Endothelial cell of umbilical vein (primary cell): ENCODE measurements at regions not wholly inside any gene's neighbourhood (a gene's known extent, or its start where the extent isn't known, plus 50 kb on each side); places are given as distances from the start of the nearest gene placed in this dataset.

ENCODE experiments used
- BruUV-seq: library from RNA; stranded (reverse); fragments of 400-500 nt; replicated peaks from 2 replicates; lab custom pipeline; 2021; lab: Mats Ljungman, UMichigan
- CTCF ChIA-PET: fragments of 300-600, 350-600 bp; sonication (Branson Sonifier 250); formaldehyde crosslinking; loops from one replicate; lab custom pipeline; 2021; ENCODE audit warnings: antibody characterized with exemption, inconsistent platforms; lab: Charles Lee
- POLR2A ChIA-PET: fragments of 300-600, 350-600 bp; sonication (Branson Sonifier 250); formaldehyde crosslinking; loops from one replicate; lab custom pipeline; 2021; ENCODE audit warnings: antibody characterized with exemption, inconsistent platforms; lab: Charles Lee
- DNase-seq: peaks from one replicate; pipeline ENCODE4 v3.0.0-alpha.2; 2011; ENCODE audit warnings: low read depth, low spot score
- FAIRE-seq: peaks from 2 replicates; lab custom pipeline; 2011; peaks lifted over from hg19 to GRCh38; lab: Jason Lieb, UNC
- H2AFZ ChIP-seq: 2 replicates; pipeline ENCODE4 v1.6.0; 2012; ENCODE audit warnings: low read depth, low read length, control low read depth, inconsistent platforms
- H3K27ac ChIP-seq: 2 replicates; pipeline ENCODE4 v1.5.1; 2011; ENCODE audit warnings: low read depth, mild to moderate bottlenecking, control low read depth, low read length, moderate library complexity; ENCODE audit not compliant: insufficient read depth
- H3K27me3 ChIP-seq, 2 experiments: 2 replicates each; pipeline versions ENCODE4 v1.6.0 to v1.6.1; 2011; ENCODE audit warnings: low read length in 2 of 2, mixed read lengths in 1 of 2; ENCODE audit not compliant: control insufficient read depth in 2 of 2, insufficient read depth in 2 of 2
- H3K36me3 ChIP-seq, 2 experiments: 2 replicates in 1 of 2; 3 replicates in 1 of 2; pipeline ENCODE4 v1.5.1; 2011; ENCODE audit warnings: low read length in 2 of 2, mild to moderate bottlenecking in 1 of 2, moderate library complexity in 1 of 2; ENCODE audit not compliant: control insufficient read depth in 2 of 2, insufficient read depth in 2 of 2; ENCODE audit errors: extremely low read depth in 1 of 2
- H3K4me1 ChIP-seq: 3 replicates; pipeline ENCODE4 v1.5.1; 2011; ENCODE audit warnings: mild to moderate bottlenecking, low read length; ENCODE audit not compliant: control insufficient read depth, insufficient read depth; ENCODE audit errors: extremely low read depth
- H3K4me2 ChIP-seq: 2 replicates; pipeline ENCODE4 v1.6.1; 2011; ENCODE audit warnings: low read length, control low read depth, mixed read lengths; ENCODE audit not compliant: insufficient read depth
- H3K4me3 ChIP-seq, 3 experiments: fragments of 200-600 bp in 1 of 3; sonication (generic), shearing (Covaris generic) in 1 of 3; replicated peaks in 1 of 3; 2 replicates each; pipeline ENCODE4 v1.5.1; 2011 to 2016; ENCODE audit warnings: control low read depth in 3 of 3, low read length in 3 of 3, mild to moderate bottlenecking in 2 of 3, inconsistent platforms in 1 of 3, low read depth in 1 of 3, moderate library complexity in 1 of 3; ENCODE audit not compliant: insufficient read depth in 1 of 3
- H3K79me2 ChIP-seq: 2 replicates; pipeline ENCODE4 v1.6.0; 2012; ENCODE audit warnings: low read length, inconsistent platforms; ENCODE audit not compliant: control insufficient read depth, insufficient read depth
- H3K9ac ChIP-seq: replicated peaks from 2 replicates; pipeline ENCODE3; 2011; ENCODE audit warnings: low read length, control low read depth; ENCODE audit not compliant: insufficient read depth; ENCODE audit errors: extremely low read depth
- H3K9me1 ChIP-seq: replicated peaks from 3 replicates; pipeline ENCODE4 v1.6.0; 2011; ENCODE audit warnings: mild to moderate bottlenecking, low read length; ENCODE audit not compliant: control insufficient read depth, insufficient read depth; ENCODE audit errors: extremely low read depth
- H3K9me3 ChIP-seq: replicated peaks from 2 replicates; pipeline ENCODE4 v1.5.1; 2012; ENCODE audit warnings: low read length, inconsistent platforms; ENCODE audit not compliant: control insufficient read depth, insufficient read depth
- H4K20me1 ChIP-seq: replicated peaks from 2 replicates; pipeline ENCODE3; 2011; ENCODE audit warnings: mild to moderate bottlenecking, low read length; ENCODE audit not compliant: control insufficient read depth, insufficient read depth; ENCODE audit errors: extremely low read depth
- EZH2 ChIP-seq: IDR thresholded peaks from 2 replicates; pipeline ENCODE4 v1.6.1; 2012; ENCODE audit warnings: borderline replicate concordance, low read depth, mild to moderate bottlenecking, moderate library complexity, low read length, inconsistent platforms; ENCODE audit not compliant: severe bottlenecking
- FOS ChIP-seq: IDR thresholded peaks from 2 replicates; pipeline ENCODE4 v1.6.1; 2011; ENCODE audit warnings: mild to moderate bottlenecking, low read length, moderate library complexity, borderline replicate concordance; ENCODE audit not compliant: insufficient read depth
- GATA2 ChIP-seq: IDR thresholded peaks from 2 replicates; pipeline ENCODE4 v1.7.0; 2011; ENCODE audit warnings: low read depth, mild to moderate bottlenecking, moderate library complexity, mixed read lengths, low read length; ENCODE audit not compliant: insufficient read length, insufficient read depth
- JUN ChIP-seq: IDR thresholded peaks from 2 replicates; pipeline ENCODE4 v1.6.1; 2011; ENCODE audit warnings: borderline replicate concordance, low read depth; ENCODE audit not compliant: insufficient read length, insufficient read depth
- MYC ChIP-seq: IDR thresholded peaks from one replicate; pipeline ENCODE4 v1.6.1; 2011; ENCODE audit warnings: mild to moderate bottlenecking, low read depth, low read length
- POLR2A ChIP-seq: IDR thresholded peaks from 2 replicates; pipeline ENCODE4 v1.6.1; 2012; ENCODE audit warnings: low read depth, mild to moderate bottlenecking, control low read depth, low read length
- POLR2AphosphoS5 ChIP-seq: IDR thresholded peaks from 2 replicates; pipeline ENCODE4 v1.6.1; 2012; ENCODE audit warnings: low read depth, mild to moderate bottlenecking, control low read depth, low read length, moderate library complexity; ENCODE audit not compliant: insufficient read depth
- dilution Hi-C: fragments of 300-500 bp; cut with MboI; formaldehyde crosslinking; loops from one replicate; pipeline ENCODE4 v1.15.0; 2019; ENCODE audit warnings: low sequenced_read_pairs; ENCODE audit not compliant: extremely low pct_ligation_motif_present
- intact Hi-C: fragments of 100-400 bp; cut with micrococcal nuclease; formaldehyde crosslinking; loops from one replicate; pipeline ENCODE4 v1.10.0; 2022
- TF ChIP-seq, protein P1 (sequence below), 2 donors: IDR thresholded peaks; 1 replicate in 1 of 2; 2 replicates in 1 of 2; pipeline ENCODE4 v1.5.1; 2011; ENCODE audit warnings: low read length in 2 of 2, mild to moderate bottlenecking in 2 of 2, moderate library complexity in 2 of 2, control low read depth in 1 of 2, inconsistent platforms in 1 of 2, low read depth in 1 of 2; ENCODE audit not compliant: insufficient read depth in 1 of 2; ENCODE audit errors: extremely low read depth in 1 of 2
- TF ChIP-seq, protein P2 (sequence below): IDR thresholded peaks from 2 replicates; pipeline ENCODE4 v1.6.1; 2011; ENCODE audit not compliant: insufficient read depth, insufficient read length

- H4K20me1 ChIP-seq, result no peaks in the 10 kb centered on the region
- H3K4me1 ChIP-seq, result no peaks in the 10 kb centered on the region
- no peak for FAIRE-seq
- no peak overlapping the region for H3K9ac ChIP-seq
- no peak overlapping the region for H3K4me2 ChIP-seq
- no peaks in the 10 kb centered on the region for H3K9me1 ChIP-seq
- dilution Hi-C loops, result no loop called here
- intact Hi-C loops, result no loop called here
- ChIA-PET CTCF (interaction anchor here (0.6 to 0.8 kb wide), 2 partner anchors 443 to 784 kb away, joined by 3 to 4 read pairs; no protein-coding TSS in a partner anchor), POLR2A (no interaction called here)
- no peaks in the 10 kb centered on the region for H3K36me3 ChIP-seq
- DNase-seq, result no peak
- H3K27ac ChIP-seq, result no peak overlapping the region
- BruUV-seq, result no TSS peak
- H3K4me3 ChIP-seq, result no peak overlapping the region
- TF ChIP-seq POLR2A (no peak), EZH2 (no peak), GATA2 (no peak), JUN (no peak)
- TF ChIP-seq, protein P1, sequence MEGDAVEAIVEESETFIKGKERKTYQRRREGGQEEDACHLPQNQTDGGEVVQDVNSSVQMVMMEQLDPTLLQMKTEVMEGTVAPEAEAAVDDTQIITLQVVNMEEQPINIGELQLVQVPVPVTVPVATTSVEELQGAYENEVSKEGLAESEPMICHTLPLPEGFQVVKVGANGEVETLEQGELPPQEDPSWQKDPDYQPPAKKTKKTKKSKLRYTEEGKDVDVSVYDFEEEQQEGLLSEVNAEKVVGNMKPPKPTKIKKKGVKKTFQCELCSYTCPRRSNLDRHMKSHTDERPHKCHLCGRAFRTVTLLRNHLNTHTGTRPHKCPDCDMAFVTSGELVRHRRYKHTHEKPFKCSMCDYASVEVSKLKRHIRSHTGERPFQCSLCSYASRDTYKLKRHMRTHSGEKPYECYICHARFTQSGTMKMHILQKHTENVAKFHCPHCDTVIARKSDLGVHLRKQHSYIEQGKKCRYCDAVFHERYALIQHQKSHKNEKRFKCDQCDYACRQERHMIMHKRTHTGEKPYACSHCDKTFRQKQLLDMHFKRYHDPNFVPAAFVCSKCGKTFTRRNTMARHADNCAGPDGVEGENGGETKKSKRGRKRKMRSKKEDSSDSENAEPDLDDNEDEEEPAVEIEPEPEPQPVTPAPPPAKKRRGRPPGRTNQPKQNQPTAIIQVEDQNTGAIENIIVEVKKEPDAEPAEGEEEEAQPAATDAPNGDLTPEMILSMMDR (IDR thresholded peaks at IDR 0.05; ENCODE audit: extremely low read depth in 1 of 2, insufficient read depth in 1 of 2, low read depth in 1 of 2, low read length in 2 of 2), result no peak
- TF ChIP-seq, protein P2, sequence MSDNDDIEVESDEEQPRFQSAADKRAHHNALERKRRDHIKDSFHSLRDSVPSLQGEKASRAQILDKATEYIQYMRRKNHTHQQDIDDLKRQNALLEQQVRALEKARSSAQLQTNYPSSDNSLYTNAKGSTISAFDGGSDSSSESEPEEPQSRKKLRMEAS, result no peak
- H3K79me2 ChIP-seq, result no peaks in the 10 kb centered on the region
- no peaks in the 10 kb centered on the region for H3K9me3 ChIP-seq
- H3K27me3 ChIP-seq, result no peaks in the 10 kb centered on the region
- no peak overlapping the region for H2AFZ ChIP-seq
Measured at GRCh38 chr5:158255609-158256008, 396.7 kb upstream of the CLINT1 start.

DNA sequence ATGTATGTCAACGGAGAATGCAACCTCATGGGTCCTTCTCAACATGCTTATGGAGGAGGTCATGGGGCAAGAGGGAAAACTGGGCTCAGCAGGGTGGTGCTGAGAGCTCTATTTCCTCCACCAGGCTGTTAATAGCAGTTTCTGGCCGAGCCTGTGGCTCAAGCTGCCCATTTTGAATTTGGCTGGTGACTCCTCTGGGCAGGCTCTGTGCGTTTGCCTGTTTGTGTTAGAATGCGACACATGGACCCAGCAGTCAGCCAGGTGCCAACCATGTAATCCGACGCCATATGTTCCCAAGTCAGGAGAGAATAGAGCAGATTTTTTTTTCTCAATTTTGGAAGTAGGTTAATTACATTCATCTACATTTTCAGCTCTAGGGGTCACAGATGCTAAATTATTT, 387.7 kb upstream of the CLINT1 start:
- no peak for FAIRE-seq

More for the DNA sequence above, 387.7 kb upstream of the CLINT1 start:
- intact Hi-C loops, result no loop called here
- no peaks in the 10 kb centered on the region for H3K9me3 ChIP-seq
- no peaks in the 10 kb centered on the region for H3K79me2 ChIP-seq
- H3K36me3 ChIP-seq, result no peaks in the 10 kb centered on the region
- no peak overlapping the region for H3K4me3 ChIP-seq
- H3K4me1 ChIP-seq, result no peaks in the 10 kb centered on the region
- no TSS peak for BruUV-seq
- no peak overlapping the region for H2AFZ ChIP-seq
- H4K20me1 ChIP-seq, result no peaks in the 10 kb centered on the region
- ChIA-PET POLR2A (no interaction called here), CTCF (no interaction called here)
- TF ChIP-seq JUN, result no peak
- no peak for TF ChIP-seq FOS
- TF ChIP-seq EZH2, result no peak
- TF ChIP-seq, protein P2, result no peak
- TF ChIP-seq, protein P1 (IDR thresholded peaks at IDR 0.05; ENCODE audit: extremely low read depth in 1 of 2, insufficient read depth in 1 of 2, low read depth in 1 of 2, low read length in 2 of 2), result no peak
- no peak for TF ChIP-seq GATA2
- TF ChIP-seq POLR2A, result no peak
- TF ChIP-seq POLR2AphosphoS5, result no peak
- no peak for TF ChIP-seq MYC
- H3K27me3 ChIP-seq, result no peaks in the 10 kb centered on the region
- H3K27ac ChIP-seq, result no peak overlapping the region
- no peak overlapping the region for H3K9ac ChIP-seq
- no peak for DNase-seq
- dilution Hi-C loops, result no loop called here
- H3K9me1 ChIP-seq, result no peaks in the 10 kb centered on the region
- no peak overlapping the region for H3K4me2 ChIP-seq
